ENCODE measurements at regions not wholly inside any gene's neighbourhood (a gene's known extent, or its start where the extent isn't known, plus 50 kb on each side); places are given as distances from the start of the nearest gene placed in this dataset.

DNA sequence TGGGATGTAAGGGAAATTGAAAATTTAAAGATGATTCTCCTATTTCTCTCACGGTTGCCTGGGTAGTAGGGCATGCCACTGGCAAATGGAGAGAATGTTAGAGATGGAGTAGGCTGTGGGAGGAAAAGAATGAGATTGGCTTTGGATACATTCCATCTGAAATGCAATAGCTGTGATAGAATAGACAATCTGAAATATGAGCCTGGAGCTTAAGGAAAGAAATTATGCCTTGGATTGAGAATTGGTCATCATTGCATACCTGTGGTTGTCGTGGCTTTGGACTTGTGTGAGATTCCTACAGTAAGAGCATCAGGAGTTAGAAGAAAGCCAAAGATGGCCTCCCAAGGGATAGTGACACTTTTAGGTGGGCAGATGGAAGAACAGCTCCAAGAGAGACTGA, 305.1 kb upstream of the SLC10A2 start:
- TF ChIP-seq EZH2 (IDR thresholded peaks at IDR 0.05; ENCODE audit: borderline replicate concordance, low read depth, low read length, severe bottlenecking), result no peak
- TF ChIP-seq, protein P1, sequence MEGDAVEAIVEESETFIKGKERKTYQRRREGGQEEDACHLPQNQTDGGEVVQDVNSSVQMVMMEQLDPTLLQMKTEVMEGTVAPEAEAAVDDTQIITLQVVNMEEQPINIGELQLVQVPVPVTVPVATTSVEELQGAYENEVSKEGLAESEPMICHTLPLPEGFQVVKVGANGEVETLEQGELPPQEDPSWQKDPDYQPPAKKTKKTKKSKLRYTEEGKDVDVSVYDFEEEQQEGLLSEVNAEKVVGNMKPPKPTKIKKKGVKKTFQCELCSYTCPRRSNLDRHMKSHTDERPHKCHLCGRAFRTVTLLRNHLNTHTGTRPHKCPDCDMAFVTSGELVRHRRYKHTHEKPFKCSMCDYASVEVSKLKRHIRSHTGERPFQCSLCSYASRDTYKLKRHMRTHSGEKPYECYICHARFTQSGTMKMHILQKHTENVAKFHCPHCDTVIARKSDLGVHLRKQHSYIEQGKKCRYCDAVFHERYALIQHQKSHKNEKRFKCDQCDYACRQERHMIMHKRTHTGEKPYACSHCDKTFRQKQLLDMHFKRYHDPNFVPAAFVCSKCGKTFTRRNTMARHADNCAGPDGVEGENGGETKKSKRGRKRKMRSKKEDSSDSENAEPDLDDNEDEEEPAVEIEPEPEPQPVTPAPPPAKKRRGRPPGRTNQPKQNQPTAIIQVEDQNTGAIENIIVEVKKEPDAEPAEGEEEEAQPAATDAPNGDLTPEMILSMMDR (IDR thresholded peaks at IDR 0.05; ENCODE audit: borderline replicate concordance, extremely low read depth, low read length, poor library complexity, severe bottlenecking), result no peak
